GM20000 (cell line): ENCODE measurements at regions not wholly inside any gene's neighbourhood (a gene's known extent, or its start where the extent isn't known, plus 50 kb on each side); places are given as distances from the start of the nearest gene placed in this dataset.

ENCODE experiments used
- DNase-seq: peaks from one replicate; pipeline ENCODE4 v3.0.0; 2012; ENCODE audit warnings: low spot score
- TF ChIP-seq, protein P1 (sequence below): IDR thresholded peaks from 2 replicates; pipeline ENCODE4 v1.5.1; 2012; ENCODE audit warnings: mild to moderate bottlenecking, control low read depth; ENCODE audit errors: extremely low read depth, missing control alignments

- TF ChIP-seq, protein P1, sequence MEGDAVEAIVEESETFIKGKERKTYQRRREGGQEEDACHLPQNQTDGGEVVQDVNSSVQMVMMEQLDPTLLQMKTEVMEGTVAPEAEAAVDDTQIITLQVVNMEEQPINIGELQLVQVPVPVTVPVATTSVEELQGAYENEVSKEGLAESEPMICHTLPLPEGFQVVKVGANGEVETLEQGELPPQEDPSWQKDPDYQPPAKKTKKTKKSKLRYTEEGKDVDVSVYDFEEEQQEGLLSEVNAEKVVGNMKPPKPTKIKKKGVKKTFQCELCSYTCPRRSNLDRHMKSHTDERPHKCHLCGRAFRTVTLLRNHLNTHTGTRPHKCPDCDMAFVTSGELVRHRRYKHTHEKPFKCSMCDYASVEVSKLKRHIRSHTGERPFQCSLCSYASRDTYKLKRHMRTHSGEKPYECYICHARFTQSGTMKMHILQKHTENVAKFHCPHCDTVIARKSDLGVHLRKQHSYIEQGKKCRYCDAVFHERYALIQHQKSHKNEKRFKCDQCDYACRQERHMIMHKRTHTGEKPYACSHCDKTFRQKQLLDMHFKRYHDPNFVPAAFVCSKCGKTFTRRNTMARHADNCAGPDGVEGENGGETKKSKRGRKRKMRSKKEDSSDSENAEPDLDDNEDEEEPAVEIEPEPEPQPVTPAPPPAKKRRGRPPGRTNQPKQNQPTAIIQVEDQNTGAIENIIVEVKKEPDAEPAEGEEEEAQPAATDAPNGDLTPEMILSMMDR, result no peak
- DNase-seq, result no peak
Measured at GRCh38 chr18:37871561-37871960, 306.0 kb upstream of the CELF4 start.

GRCh38 chr18:37869051-37869450 is 303.5 kb upstream of the CELF4 start:
- TF ChIP-seq, protein P1, result no peak
- DNase-seq, result no peak

GRCh38 chr18:37864122-37864521 is 298.5 kb upstream of the CELF4 start:
- TF ChIP-seq, protein P1, result no peak
- no peak for DNase-seq

DNA sequence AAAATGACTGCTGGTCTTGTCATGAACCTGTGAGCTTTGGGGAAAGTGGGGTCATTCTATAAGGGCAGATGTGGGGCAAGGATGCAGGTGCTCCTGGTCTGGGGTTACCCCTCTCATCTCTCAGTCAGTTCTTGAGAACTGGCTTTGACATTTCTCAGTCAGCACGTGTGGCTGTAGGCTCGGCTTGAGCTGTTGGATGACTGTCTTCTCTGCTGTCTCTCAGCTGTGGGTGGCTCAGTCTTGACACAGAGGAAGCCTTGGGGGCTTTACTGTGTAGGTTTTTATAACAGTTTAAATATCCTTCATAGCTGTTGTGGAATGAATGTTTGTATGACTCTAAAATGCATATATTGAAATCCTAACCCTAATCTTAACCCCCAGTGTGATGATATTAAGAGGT is 296.4 kb upstream of the CELF4 start:
- TF ChIP-seq, protein P1, result no peak
- DNase-seq, result no peak

- no peak for DNase-seq
Measured at GRCh38 chr18:37854396-37854795, 288.8 kb upstream of the CELF4 start.

GRCh38 chr18:37853706-37854105 is 288.1 kb upstream of the CELF4 start:
- TF ChIP-seq, protein P1, result no peak
- DNase-seq, result no peak

More at GRCh38 chr18:37854396-37854795, 288.8 kb upstream of the CELF4 start:
- TF ChIP-seq, protein P1, result no peak

DNA sequence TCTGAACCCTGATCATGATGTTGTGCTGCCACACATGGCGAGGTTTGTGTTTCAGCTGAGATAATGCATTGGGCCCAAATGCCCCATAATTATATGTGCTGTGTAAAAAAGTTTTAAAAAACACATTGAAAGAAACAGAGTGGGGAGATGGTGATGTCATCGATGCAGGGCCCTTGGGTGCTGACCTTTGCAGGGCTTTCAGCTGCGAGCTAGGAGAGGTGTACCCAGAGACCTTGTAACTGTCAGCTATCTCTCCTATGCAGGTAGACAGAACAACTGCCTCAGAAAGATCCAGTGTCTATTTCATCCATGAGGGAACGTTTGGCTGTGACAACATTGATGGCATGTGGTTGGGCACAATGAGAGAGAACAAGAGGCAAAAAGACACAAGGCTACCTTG is 286.9 kb upstream of the CELF4 start:
- TF ChIP-seq, protein P1, result no peak
- no peak for DNase-seq

DNA sequence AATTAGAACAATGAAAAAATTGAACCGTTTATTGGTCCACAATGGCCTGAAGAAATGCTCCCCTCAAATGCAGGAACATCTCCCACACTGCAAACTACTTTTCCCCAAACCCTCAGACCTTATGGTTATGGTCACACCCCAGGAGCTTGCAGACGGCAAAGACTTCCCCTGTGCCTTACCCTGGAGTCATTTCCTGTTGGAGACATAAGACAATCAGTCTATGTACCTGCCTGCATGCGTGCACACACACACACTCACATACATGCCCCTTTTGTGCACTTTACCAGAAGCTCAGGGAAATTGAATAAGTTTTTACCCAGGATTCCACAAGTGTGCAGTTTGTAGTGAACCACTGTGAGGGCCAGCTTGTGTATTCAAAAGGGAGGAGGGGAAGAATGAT is 281.9 kb upstream of the CELF4 start:
- DNase-seq, result no peak
- TF ChIP-seq, protein P1, result no peak
